HG03064 (cell line): ENCODE measurements at regions not wholly inside any gene's neighbourhood (a gene's known extent, or its start where the extent isn't known, plus 50 kb on each side); places are given as distances from the start of the nearest gene placed in this dataset.
A peak's percentile ranks its signal among the peaks of the same experiment; 100 is the strongest.

Experiments
- ATAC-seq: cut with Tn5 transposase; IDR thresholded peaks from one replicate; pipeline ENCODE4 v1.9.1; 2021; ENCODE audit warnings: low read depth; ENCODE audit not compliant: unreplicated experiment

- ATAC-seq: no peak
These were observed 49.9 kb downstream of the RIN2 start for GRCh38 chr20:19807946-19808330.

DNA sequence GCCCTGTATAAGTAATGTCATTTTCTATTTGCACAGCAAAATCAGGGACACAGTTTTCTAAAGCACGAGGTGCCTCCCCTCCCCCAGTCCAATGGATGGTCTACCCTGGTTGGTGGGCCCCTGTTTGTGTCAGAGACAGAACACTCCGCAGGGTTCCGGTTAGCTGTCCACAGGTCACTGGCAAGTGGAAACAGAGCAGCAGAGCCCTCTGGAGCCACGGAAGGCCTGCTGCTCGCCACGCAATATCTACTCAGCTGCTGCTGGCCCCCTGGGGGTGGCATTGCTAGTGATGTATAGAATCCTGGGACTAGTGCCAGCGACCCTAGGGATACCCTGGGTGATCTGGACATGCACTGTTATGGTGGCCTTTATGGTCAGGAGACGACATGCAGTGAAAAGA, 50.4 kb downstream of the RIN2 start:
- no peak for ATAC-seq

GRCh38 chr20:19809505-19809904, 51.4 kb downstream of the RIN2 start:
- no peak for ATAC-seq

- no peak for ATAC-seq
These were observed 53.2 kb downstream of the RIN2 start for GRCh38 chr20:19811231-19811630.

- ATAC-seq: no peak
These were observed 54.0 kb downstream of the RIN2 start for GRCh38 chr20:19812056-19812455.

DNA sequence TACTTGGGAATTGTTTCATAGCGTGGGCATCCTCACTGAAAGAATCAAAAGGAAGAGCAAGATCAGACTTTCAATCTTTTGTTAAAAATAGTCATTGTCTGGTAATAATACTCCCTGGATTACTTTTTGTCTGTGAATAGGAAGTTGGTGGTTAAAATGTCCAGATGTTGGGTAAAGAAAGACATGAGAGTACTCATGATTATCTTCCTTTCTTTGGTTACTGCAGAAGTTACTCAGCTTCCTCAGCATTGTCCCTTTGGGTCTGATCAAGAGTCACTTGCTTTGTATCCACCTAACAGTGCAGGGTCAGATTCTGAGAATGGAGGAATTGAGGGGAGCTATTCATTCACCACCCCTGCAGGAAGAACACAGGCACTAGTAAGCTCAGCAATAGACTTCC, 54.6 kb downstream of the RIN2 start:
- no peak for ATAC-seq

DNA sequence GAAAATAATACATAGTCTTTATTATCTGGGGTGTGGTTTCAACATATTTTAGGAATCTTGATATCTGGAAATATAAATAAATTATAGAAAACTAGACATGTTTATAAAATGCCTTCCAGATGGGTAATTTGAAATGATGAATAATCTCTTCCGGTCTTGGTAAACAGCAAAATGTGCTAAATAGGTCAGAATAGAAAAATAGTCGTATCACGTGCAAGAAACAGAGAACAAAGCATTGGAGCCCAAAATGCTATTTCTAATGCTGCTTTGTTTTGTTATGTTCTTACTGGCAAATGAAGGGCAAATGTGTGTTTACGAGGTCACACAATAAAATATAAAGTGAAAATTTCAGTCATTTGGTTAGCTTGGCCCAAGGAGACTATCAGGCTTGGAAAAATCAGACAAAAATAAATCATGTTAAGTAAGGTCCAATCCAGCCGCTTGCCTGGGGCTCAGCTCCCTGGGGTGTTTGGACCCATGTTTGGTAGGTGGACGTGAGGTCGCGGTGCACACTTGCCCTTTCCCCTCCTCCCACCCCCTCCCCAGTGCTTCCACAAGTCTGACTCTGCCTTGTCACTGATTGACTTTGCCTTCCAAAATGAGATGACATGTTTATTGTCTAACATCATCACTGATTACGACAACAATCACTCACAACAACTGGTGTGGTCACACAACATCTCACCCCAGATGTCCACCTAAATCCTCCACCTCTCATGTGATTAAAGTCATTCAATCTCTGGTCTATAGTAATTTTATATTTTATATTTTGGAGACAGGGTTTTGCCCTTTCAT, 56.0 kb downstream of the RIN2 start:
- no peak for ATAC-seq

GRCh38 chr20:19815553-19815991, 57.5 kb downstream of the RIN2 start:
- ATAC-seq: no peak

DNA sequence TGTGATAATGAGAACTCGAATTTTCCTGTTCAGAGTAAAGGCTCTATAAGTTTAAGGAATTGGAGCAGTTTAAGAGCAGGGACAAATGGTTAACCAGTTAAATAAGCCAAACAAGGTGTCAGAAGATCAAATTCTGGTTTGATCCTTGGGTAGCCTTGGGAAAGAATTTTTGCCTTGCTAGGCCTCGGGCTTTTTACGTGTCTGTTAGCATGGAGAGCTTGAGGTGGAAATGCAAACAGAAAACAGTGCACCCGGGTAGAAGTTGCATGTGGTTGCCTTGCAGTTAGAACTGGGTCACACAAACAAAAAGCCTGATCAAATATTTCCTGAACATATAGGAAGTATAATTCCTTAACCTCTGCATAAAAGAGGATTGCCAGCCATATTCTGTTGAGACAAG, 58.3 kb downstream of the RIN2 start:
- no peak for ATAC-seq

DNA sequence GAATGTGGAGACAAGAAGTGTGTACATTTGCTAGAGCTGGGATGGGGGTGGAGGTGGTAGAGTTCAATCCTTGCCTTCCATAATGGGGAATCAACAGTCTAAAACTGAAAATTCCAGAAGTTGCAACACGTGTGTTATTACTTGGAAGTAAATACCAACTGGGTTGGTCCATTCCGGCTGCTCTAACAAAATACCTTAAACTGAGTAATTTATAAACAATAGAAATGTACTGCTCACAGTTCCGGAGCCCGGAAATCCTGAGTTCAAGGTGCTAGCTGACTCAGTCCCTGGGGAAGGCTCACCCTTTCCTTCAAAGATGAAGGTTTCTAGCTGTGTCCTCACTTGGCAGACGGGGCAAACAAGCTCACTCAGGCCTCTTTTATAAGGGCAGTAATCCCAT, 59.0 kb downstream of the RIN2 start:
- ATAC-seq: no peak

GRCh38 chr20:19819149-19819548, 61.1 kb downstream of the RIN2 start:
- no peak for ATAC-seq

DNA sequence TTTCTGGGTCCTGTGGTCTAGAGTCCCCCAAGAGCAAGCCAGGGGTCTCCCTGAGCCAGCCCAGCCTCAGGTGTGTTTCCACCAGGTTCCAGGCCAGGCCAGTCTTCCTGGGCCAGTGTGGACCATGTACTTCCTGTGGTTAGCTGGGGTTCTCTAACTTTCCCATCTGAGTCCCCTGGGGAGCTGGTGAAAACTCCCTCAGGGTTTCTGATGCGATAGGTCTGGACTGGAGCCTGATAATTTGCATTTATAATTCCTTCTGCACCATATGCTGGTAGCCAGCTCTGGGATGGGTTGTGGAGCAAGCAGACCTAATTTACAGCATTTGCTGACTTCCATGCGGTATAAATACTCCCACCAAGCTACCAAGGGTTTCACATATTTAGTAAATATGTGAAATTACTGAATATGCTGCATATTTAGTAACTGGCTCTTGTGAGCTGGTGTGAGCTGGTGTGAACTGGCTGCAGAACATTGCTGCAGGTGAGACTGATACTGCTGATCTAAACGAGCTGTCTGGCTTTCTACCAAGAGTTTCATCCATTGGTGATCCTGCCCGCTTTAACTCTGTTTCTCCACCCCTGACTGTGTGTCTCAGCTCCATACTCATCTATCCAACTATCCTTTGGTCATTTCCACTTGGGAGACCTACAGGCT, 62.6 kb downstream of the RIN2 start:
- ATAC-seq: no peak

GRCh38 chr20:19821606-19822005, 63.5 kb downstream of the RIN2 start:
- ATAC-seq: no peak

DNA sequence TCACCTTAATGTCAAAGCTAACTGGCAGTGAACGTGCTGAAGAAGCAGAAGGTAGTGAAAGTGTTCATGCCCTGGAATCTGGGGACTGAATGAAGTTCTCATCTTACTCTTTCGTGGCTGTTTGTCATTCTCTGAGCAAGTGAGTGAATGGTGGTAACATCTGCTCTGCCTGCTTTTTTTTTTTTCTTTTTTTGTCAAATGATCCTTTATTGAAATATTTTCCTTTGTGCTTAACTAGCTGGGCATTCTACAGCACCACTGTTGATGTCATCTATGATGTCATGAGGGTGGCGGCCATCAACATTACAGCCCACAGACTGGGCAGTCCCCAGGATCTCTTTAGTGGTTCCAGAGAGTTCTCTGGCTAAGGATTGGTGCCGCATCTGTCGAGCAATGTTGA, 65.2 kb downstream of the RIN2 start:
- no peak for ATAC-seq

DNA sequence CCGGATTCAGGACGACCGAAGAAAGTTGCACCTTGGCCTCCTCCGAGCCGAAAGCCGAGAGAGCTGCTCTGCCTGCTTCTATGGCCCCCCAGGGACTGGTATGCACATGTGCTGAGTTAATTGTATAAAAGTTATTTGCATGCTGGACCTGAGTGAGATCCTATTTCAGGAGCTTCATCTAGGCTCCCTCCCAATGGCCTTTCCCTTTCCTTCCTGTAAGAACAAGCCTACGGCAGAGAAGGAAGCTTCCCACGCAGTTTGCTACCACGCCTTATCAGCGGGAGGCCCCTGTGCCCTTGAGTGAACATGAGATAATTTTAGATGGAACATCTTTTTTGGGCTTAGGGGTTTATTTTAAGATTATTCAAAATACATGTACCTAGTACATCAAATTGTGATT, 65.9 kb downstream of the RIN2 start:
- ATAC-seq: no peak

DNA sequence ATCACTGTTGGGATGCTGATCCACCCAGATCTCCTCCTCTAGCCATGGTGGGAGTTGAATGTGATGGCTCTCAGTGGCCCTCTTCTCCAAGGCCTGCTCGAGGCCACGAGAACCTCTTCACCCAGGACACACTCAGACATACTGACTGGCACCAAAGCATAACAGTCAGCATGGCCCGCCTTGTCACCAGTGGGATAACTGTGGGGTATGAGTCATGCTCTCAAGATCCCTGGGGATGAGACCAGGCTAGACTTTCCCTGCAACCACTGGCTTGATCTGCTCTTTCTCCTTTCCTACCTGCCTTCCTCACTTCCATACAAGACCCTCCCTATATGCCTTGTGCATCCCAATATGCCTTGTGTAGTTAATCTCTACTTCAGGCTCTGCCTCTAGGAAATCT, 66.8 kb downstream of the RIN2 start:
- no peak for ATAC-seq

- no peak for ATAC-seq
These were observed 68.3 kb downstream of the RIN2 start for GRCh38 chr20:19826179-19826914.

- ATAC-seq: no peak
These were observed 69.8 kb downstream of the RIN2 start for GRCh38 chr20:19827818-19828217.

DNA sequence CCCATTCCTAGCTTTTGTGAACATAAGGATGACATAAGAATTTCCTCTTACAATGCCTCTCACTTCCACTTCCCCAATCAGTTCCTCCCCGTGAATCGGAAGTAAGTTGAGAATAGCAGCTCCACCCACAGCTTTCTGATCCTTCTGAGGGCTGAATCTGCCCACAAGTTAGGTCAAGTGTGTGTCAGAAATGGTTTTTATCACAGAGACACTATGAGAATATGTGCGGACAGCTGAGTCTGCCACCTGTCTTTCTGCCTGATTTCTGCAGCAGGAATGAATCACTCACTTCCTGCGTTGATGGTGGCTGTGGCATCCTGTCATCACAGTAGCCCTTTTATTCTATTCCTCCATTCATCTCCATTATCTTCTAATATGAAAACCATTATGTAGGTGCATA, 70.2 kb downstream of the RIN2 start:
- peak; percentile 94 for ATAC-seq

DNA sequence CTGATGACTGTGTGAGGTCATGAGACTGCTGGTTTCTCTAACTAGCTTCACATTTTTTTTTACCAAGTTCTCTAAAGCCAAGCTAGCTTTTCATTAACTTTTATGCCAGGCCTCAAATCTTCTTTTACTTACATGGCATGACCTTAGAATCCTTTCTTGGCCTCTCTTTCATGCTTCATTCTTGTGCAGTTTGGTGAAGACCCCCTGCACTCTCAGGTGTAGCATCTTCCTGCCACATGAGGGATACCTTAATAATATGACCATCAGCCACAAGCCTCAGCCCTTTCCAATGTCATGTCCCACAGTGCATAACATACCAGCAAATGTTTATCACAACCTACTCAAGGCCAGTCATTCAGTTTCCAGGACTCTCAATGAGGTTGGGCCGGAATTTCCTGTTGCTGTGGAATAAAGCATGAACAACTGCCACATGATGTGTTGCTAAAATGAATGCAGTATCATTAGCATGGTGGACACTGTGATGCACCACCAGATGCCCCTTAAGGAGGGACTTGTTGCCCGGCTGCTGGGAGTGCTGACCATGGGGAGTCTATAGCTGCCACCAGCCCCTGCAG, 72.2 kb downstream of the RIN2 start:
- no peak for ATAC-seq

- ATAC-seq: no peak
These were observed 74.8 kb downstream of the RIN2 start for GRCh38 chr20:19832875-19833274.
